K562 (cell line): ENCODE measurements at regions not wholly inside any gene's neighbourhood (a gene's known extent, or its start where the extent isn't known, plus 50 kb on each side); places are given as distances from the start of the nearest gene placed in this dataset.

Source experiments
- ATAC-seq: fragments of 200-7000 bp; cut with Tn5 transposase; 3 replicates; pipeline ENCODE4 v1.9.1; 2020; ENCODE audit warnings: moderate library complexity
- BruUV-seq: library from RNA; stranded (reverse); fragments of 400-500 nt; replicated peaks from 2 replicates; lab custom pipeline; 2021; lab: Mats Ljungman, UMichigan
- CTCF ChIA-PET: fragments of 300-600 bp; formaldehyde crosslinking; extraction: SDS; loops from one replicate; lab custom pipeline; 2021; ENCODE audit warnings: low intra/inter-chr PET ratio; lab: Yijun Ruan, JAX
- POLR2A ChIA-PET: fragments of 300-600, 350-650 bp; sonication (Branson Sonifier 250); formaldehyde crosslinking; extraction: SDS; loops from one replicate; lab custom pipeline; 2021; ENCODE audit warnings: antibody characterized with exemption, inconsistent platforms; lab: Yijun Ruan, JAX
- DNase-seq, 4 experiments: peaks; one replicate each; pipeline versions ENCODE4 v3.0.0 to v3.0.0-alpha.2; 2011 to 2018; ENCODE audit warnings: low spot score in 3 of 4, mixed read lengths in 3 of 4; ENCODE audit errors: extremely low read depth in 1 of 4
- FAIRE-seq: peaks from 2 replicates; lab custom pipeline; 2011; peaks lifted over from hg19 to GRCh38; lab: Jason Lieb, UNC
- H2AFZ ChIP-seq: 2 replicates; pipeline ENCODE4 v1.6.0; 2011; ENCODE audit warnings: low read depth, low read length, control low read depth, inconsistent platforms
- H3K27ac ChIP-seq: fragments of 200-600 bp; 3 replicates; pipeline ENCODE4 v1.8.0; 2011; ENCODE audit warnings: low read depth, mild to moderate bottlenecking, control low read depth, inconsistent platforms, low read length, moderate library complexity, mixed read lengths; ENCODE audit errors: extremely low read depth
- H3K27me3 ChIP-seq, 2 experiments: fragments of 300-600 bp in 1 of 2; 2 replicates in 1 of 2; 3 replicates in 1 of 2; pipeline versions ENCODE4 v1.6.0 to v1.8.0; 2011; ENCODE audit warnings: inconsistent platforms in 2 of 2, low read length in 2 of 2, mild to moderate bottlenecking in 1 of 2, mixed read lengths in 1 of 2, moderate library complexity in 1 of 2; ENCODE audit not compliant: control insufficient read depth in 2 of 2, insufficient read depth in 2 of 2
- H3K36me3 ChIP-seq: fragments of 300-600 bp; 3 replicates; pipeline ENCODE4 v1.8.0; 2011; ENCODE audit warnings: mild to moderate bottlenecking, low read length, inconsistent platforms; ENCODE audit not compliant: control insufficient read depth, insufficient read depth
- H3K4me1 ChIP-seq, 2 experiments: fragments of 200-600 bp in 1 of 2; replicated peaks in 1 of 2; 2 replicates in 1 of 2; 3 replicates in 1 of 2; pipeline versions ENCODE4 v1.5.1 to v1.8.0; 2011; ENCODE audit warnings: inconsistent platforms in 2 of 2, low read length in 2 of 2, mild to moderate bottlenecking in 1 of 2, mixed read lengths in 1 of 2, moderate library complexity in 1 of 2; ENCODE audit not compliant: control insufficient read depth in 2 of 2, insufficient read depth in 2 of 2
- H3K4me2 ChIP-seq: 2 replicates; pipeline ENCODE4 v1.6.1; 2011; ENCODE audit warnings: low read length, control low read depth, inconsistent platforms, mixed read lengths; ENCODE audit not compliant: insufficient read depth
- H3K4me3 ChIP-seq: fragments of 200-600 bp; sonication (generic), shearing (Covaris generic); 2 replicates; pipeline ENCODE4 v1.5.1; 2016; ENCODE audit warnings: control low read depth, inconsistent platforms
- H3K79me2 ChIP-seq: fragments of 200-600 bp; 3 replicates; pipeline ENCODE4 v1.8.0; 2011; ENCODE audit warnings: low read length, inconsistent platforms; ENCODE audit not compliant: control insufficient read depth, insufficient read depth
- H3K9ac ChIP-seq, 2 experiments: 2 replicates each; pipeline versions ENCODE4 v1.6.0 to v1.6.1; 2011; ENCODE audit warnings: low read depth in 2 of 2, low read length in 2 of 2, control low read depth in 1 of 2, inconsistent platforms in 1 of 2, mild to moderate bottlenecking in 1 of 2, mixed read lengths in 1 of 2; ENCODE audit not compliant: insufficient read depth in 1 of 2
- H3K9me1 ChIP-seq: one replicate; pipeline ENCODE4 v1.6.0; 2011; ENCODE audit warnings: inconsistent platforms, mild to moderate bottlenecking, low read length, moderate library complexity; ENCODE audit not compliant: control insufficient read depth, insufficient read depth
- H3K9me3 ChIP-seq: replicated peaks from 2 replicates; pipeline ENCODE4 v1.5.1; 2011; ENCODE audit warnings: low read depth, low read length, inconsistent platforms; ENCODE audit not compliant: control insufficient read depth, insufficient read depth
- H4K20me1 ChIP-seq: replicated peaks from 2 replicates; pipeline ENCODE4 v1.6.1; 2011; ENCODE audit warnings: low read length, inconsistent platforms, mixed read lengths; ENCODE audit not compliant: control insufficient read depth, insufficient read depth
- CTCF ChIP-seq, 3 experiments: IDR thresholded peaks in 2 of 3; conservative IDR thresholded peaks in 1 of 3; 2 replicates each; pipeline ENCODE4 v1.5.1; 2011 to 2012; ENCODE audit warnings: low read length in 3 of 3, mild to moderate bottlenecking in 3 of 3, control low read depth in 2 of 3, improper control_type of control experiment in 1 of 3, inconsistent platforms in 1 of 3, low read depth in 1 of 3, mixed read lengths in 1 of 3, moderate library complexity in 1 of 3; ENCODE audit not compliant: insufficient read depth in 2 of 3
- RAD21 ChIP-seq, 2 experiments: fragments of 250-450 bp in 1 of 2; fragments of 450-650 bp in 1 of 2; sonication (Bioruptor Pico) in 1 of 2; formaldehyde crosslinking in 1 of 2; IDR thresholded peaks in 1 of 2; conservative IDR thresholded peaks in 1 of 2; 2 replicates each; pipeline versions ENCODE4 v1.4.0 to v1.8.0; 2020 to 2022; ENCODE audit warnings: mild to moderate bottlenecking in 2 of 2, moderate library complexity in 1 of 2
- WGBS: fragments of 100-300 bp; shearing (Covaris generic); methylation state at CpG from one replicate; pipeline ENCODE4 v1.1.6; 2016; ENCODE audit warnings: low coverage, mixed read lengths; ENCODE audit not compliant: insufficient coverage; ENCODE audit errors: missing lambda C conversion rate; 5-methylcytosine and 5-hydroxymethylcytosine counted together
- in situ Hi-C: fragments of 300-500 bp; cut with MboI; formaldehyde crosslinking; loops from 4 replicates; pipeline ENCODE4 v1.15.0; 2018; ENCODE audit warnings: inconsistent platforms, mixed read lengths
- intact Hi-C: fragments of 100-400 bp; cut with micrococcal nuclease; formaldehyde crosslinking; loops from 2 replicates; pipeline ENCODE4 v1.14.2; 2022
- TF ChIP-seq, protein P1 (sequence below): sonication (generic); formaldehyde crosslinking; IDR thresholded peaks from 2 replicates; pipeline ENCODE4 v1.4.0; 2020; ENCODE audit warnings: mild to moderate bottlenecking, missing genetic modification reagents

GRCh38 chr4:127124919-127125318, 507.8 kb upstream of the INTU start:
- ATAC-seq (peak; percentile 76), FAIRE-seq (peak; percentile 44), DNase-seq (peak in 1 of 4 experiments; percentile 11)
- ChIA-PET CTCF (interaction anchor here (0.6 kb wide), 2 partner anchors 415 to 1332 kb away, joined by 3 read pairs; no protein-coding TSS in a partner anchor), POLR2A (no interaction called here)
- no peak overlapping the region for H3K9ac ChIP-seq
- in situ Hi-C loops (no loop called here), intact Hi-C loops (no loop called here)
- H3K4me3 ChIP-seq = no peak overlapping the region
- H3K9me3 ChIP-seq = no peaks in the 10 kb centered on the region
- BruUV-seq = no TSS peak
- H4K20me1 ChIP-seq = no peaks in the 10 kb centered on the region
- no peak overlapping the region for H3K27ac ChIP-seq
- no peaks in the 10 kb centered on the region for H3K36me3 ChIP-seq
- H3K4me1 ChIP-seq = no peaks in the 10 kb centered on the region
- no peaks in the 10 kb centered on the region for H3K79me2 ChIP-seq
- no peak overlapping the region for H3K4me2 ChIP-seq
- H3K9me1 ChIP-seq = no peaks in the 10 kb centered on the region
- WGBS = 40% methylated on average over 2 of the region's 2 CpGs
- H3K27me3 ChIP-seq = no peaks in the 10 kb centered on the region
- peak; percentile 8 to 54; a peak in 2 of 4 replicates for TF ChIP-seq RAD21 (CRISPR knock-in tag; conservative IDR thresholded peaks at IDR 0.05 in 1 of 2, IDR thresholded peaks at IDR 0.05 in 1 of 2)
- peak; percentile 14 to 36 (median 15); a peak in 3 of 6 replicates for TF ChIP-seq CTCF (IDR thresholded peaks at IDR 0.05 in 2 of 3, conservative IDR thresholded peaks at IDR 0.05 in 1 of 3; ENCODE audit: insufficient read depth in 2 of 3, low read depth in 1 of 3, low read length in 3 of 3)
- TF ChIP-seq, protein P1, sequence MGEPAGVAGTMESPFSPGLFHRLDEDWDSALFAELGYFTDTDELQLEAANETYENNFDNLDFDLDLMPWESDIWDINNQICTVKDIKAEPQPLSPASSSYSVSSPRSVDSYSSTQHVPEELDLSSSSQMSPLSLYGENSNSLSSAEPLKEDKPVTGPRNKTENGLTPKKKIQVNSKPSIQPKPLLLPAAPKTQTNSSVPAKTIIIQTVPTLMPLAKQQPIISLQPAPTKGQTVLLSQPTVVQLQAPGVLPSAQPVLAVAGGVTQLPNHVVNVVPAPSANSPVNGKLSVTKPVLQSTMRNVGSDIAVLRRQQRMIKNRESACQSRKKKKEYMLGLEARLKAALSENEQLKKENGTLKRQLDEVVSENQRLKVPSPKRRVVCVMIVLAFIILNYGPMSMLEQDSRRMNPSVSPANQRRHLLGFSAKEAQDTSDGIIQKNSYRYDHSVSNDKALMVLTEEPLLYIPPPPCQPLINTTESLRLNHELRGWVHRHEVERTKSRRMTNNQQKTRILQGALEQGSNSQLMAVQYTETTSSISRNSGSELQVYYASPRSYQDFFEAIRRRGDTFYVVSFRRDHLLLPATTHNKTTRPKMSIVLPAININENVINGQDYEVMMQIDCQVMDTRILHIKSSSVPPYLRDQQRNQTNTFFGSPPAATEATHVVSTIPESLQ = no peak
- H2AFZ ChIP-seq = no peak overlapping the region
